SKM-1 treated with dmso at 0.1 percent for 144 hours (cell line): ENCODE measurements at regions not wholly inside any gene's neighbourhood (a gene's known extent, or its start where the extent isn't known, plus 50 kb on each side); places are given as distances from the start of the nearest gene placed in this dataset.
"Not testable (repeated sequence)": the region's sequence is repeated elsewhere in the genome, so short reads cannot be mapped to it uniquely, and the experiment has no call there.

Experiments used
- DNase-seq: peaks from one replicate; lab custom pipeline; 2025; ENCODE audit not compliant: unreplicated experiment; lab: John Stamatoyannopoulos, UW

DNA sequence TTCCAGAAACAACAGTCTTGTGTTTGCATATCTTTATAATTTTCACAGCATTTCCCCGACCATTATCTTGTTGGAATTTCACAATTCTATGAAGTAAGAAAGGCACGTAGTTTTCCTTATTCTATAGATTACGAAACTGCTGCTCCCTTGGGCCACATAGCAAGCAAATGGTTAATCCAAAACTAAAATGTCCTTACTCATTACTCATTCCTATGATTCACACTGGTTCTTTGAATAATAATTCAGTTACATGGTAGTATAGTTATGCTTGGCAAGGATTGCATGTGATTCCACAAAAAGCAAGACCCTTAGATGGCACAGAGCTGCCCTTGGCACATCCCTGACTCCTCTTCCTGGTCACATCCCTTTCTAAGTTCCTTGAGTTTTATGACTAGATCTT is 51.2 kb downstream of the OR13H1 start:
- no peak for DNase-seq

GRCh38 chrX:131607792-131608369 is 64.0 kb downstream of the OR13H1 start:
- DNase-seq, result no peak

GRCh38 chrX:131609480-131609879 is 65.6 kb downstream of the OR13H1 start:
- DNase-seq, result no peak

- DNase-seq, result no peak
These were observed 69.4 kb downstream of the OR13H1 start for GRCh38 chrX:131613260-131613659.

- DNase-seq, result no peak
These were observed 70.4 kb downstream of the OR13H1 start for GRCh38 chrX:131614241-131614640.

DNA sequence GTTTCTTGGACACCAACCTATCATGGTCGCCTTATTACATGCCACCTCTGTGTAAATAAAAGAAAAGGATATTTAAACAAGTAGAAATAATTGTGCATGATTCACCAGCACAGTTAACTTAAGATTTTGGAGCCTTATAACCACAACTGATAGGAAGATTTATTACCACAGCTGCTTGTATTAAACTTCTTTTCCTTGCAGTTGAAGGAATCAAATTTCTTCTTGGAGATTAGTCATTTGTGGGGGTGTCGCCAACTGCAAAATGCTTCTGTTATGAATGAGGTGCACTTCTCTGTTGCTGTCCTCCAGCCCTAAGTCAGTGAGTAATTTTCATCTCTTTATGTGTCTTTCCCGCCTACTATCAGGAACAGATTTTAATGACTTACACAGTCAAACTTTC is 73.3 kb downstream of the OR13H1 start:
- no peak for DNase-seq

- DNase-seq, result no peak
These were observed 77.8 kb downstream of the OR13H1 start for GRCh38 chrX:131621650-131622049.

- DNase-seq, result no peak
These were observed 82.9 kb downstream of the OR13H1 start for GRCh38 chrX:131626681-131627296.

GRCh38 chrX:131630534-131630933 is 86.7 kb downstream of the OR13H1 start:
- DNase-seq, result no peak

GRCh38 chrX:131633285-131633917 is 89.5 kb downstream of the OR13H1 start:
- DNase-seq, result peak; percentile 30

DNA sequence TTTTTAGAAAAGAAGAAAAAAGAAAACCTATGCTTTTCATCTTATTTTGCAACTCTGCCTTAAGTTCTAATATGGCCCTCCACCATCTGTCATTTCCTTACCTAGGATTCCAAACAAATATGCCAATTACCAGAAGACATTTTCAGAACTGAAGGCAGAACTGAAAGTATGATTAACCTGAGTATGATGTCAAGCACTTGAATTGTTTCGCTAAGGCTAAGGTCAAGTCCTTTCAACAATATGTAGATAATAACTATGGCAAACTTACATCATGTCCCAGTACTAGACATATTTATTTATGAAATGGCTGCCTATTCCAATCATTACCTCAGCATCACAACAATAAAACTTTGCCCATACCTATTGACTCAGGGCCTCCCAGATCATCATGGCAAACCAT is 91.0 kb downstream of the OR13H1 start:
- no peak for DNase-seq

DNA sequence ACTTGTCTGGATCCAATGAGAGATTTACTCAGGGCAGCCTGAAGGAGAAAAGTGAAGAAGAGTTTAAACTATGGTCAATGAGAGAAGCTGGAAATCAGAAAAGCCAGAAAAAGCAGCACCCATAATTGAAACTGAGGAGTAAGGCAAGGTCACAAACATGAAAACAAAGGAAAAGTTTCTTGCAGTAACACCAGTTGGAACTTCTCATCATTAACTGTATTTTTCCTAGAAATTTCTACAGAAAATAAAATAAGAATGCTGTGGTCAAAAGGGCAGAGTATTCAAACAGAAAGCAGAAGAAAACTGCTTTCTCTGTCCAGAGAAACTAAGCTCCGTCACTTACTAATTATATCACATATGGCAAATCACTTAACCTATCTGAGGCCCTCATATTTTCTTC is 102.2 kb downstream of the OR13H1 start:
- no peak for DNase-seq

- no peak for DNase-seq
These were observed 105.9 kb downstream of the OR13H1 start for GRCh38 chrX:131649741-131650140.

DNA sequence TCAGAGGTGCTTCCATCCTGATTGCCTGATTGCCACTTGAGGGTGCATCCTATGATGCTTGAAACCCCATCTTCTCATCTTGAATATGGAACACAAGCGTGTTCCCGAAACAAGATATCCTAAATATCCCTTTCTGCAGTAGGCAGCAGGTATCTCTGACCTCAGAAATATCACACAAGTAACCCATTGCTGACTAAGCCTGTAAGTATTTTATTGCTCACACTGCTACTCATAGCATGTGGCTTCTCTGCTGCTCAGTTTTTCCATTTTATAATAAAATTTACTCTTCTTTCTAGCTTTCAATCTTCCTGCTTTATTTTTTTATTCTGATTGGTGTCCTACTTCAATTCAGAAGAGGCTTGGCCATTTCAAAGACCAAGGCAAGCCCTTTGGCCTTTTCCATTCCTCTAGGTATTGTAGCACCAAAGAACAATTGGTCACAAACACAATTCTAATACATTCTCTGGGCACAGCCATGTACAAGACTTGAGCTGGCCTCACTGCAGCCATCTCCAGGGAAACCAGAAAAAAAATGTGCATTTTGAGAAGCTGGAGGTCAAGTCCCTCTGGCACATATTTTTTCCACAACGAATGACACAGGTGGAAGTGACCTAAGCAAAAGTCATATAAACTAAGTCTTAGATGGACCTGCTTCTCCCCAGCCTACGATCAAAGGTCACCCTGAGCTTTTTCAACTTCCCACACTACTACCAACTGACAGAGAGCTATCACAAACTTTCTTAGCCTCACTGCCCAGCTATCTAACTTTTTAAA is 107.0 kb downstream of the OR13H1 start:
- no peak for DNase-seq

- DNase-seq, result not testable (repeated sequence)
These were observed 119.9 kb downstream of the OR13H1 start for GRCh38 chrX:131663726-131664125.

GRCh38 chrX:131671735-131672134 is 127.9 kb downstream of the OR13H1 start:
- DNase-seq, result no peak

- DNase-seq, result peak; percentile 8
These were observed 131.8 kb downstream of the OR13H1 start for GRCh38 chrX:131675596-131676194.

DNA sequence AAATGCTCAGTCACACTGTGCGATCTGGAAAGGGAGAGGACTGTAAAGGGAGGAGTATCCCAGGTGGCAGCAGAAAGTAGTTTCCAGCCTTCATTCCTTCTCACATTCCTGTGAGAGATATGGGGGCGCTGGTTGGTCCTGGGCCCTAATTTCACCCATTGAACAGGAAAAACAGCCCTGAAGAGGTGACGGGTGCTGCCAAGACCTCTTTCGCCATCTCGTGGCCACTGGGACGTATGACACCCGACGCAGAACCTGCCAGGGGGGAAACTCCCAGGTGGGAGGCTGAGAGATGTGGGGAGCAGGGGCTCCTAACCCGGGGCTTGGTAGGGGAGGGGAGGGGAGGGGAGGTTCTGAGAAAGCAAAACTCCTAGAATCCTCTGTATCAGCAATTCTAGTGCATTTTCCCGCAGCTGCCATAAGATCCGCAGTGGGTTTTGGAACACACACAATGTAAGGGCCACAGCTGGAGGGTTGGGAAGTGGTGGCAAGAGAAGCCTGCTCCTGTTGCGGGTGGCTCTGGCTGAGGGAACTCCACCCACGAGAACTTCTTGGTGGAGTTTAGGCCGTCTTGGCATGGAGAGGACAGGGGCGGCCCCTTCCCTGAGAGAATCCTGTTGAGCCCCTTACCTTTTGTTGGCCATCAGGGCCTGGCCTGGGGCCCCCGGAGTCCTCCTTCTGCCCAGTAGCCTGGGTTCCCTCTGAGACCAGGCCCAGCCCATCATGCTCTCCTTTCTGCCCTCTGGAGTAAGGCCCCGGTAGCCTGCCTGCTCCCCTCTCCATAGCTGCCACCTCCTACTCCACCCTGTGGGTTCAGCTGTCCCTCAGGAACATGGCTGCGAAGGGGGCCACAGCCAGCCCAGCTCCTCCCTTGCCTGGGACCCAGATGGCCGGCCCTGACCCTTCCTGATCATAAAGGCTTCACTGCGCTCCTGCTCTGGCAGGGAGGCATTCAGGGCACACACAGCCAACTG is 134.1 kb downstream of the OR13H1 start:
- peak; percentile 1 for DNase-seq

DNA sequence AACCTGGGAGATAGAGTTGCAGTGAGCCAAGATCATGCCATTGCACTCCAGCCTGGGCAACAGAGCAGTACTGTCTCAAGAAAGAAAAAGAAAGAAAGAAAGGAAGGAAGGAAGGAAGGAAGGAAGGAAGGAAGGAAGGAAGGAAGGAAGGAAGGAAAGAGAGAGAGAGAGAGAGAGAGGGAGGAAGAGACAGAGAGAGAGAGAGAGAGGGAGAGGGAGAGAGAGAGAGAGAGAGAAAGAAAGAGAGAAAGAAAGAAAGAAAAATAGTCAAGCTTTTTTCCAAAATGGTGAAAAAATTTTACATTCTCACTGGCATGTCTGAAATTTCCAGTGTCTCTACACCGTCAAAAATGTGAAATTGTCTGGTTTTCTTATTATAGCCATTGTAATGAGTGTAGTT is 138.9 kb downstream of the OR13H1 start:
- DNase-seq, result not testable (repeated sequence)

DNA sequence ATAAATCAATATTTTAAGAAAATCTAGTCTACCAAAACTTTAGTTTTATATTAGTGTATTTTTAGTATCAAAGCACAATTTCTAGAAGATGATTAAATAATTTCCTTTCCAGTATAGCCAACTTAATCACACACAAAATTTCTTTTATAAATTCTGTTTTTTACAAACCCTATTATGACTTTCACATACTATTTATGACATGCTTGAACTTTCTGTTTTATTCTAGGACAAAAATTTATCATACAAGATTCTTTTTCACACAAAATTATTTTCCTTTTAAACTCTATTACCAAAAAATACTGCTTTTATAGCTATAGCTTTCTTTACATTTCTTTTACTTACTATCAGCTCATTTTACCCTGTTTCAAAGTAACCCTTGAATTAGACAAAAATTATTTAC is 149.5 kb downstream of the OR13H1 start:
- no peak for DNase-seq
